GM12873 (cell line): ENCODE measurements at regions not wholly inside any gene's neighbourhood (a gene's known extent, or its start where the extent isn't known, plus 50 kb on each side); places are given as distances from the start of the nearest gene placed in this dataset.

Source experiments
- TF ChIP-seq, protein P1 (sequence below): IDR thresholded peaks from 2 replicates; pipeline ENCODE4 v1.5.1; 2012; ENCODE audit warnings: low read depth, mild to moderate bottlenecking, moderate library complexity, low read length, control low read depth; ENCODE audit not compliant: insufficient read depth; ENCODE audit errors: missing control alignments

DNA sequence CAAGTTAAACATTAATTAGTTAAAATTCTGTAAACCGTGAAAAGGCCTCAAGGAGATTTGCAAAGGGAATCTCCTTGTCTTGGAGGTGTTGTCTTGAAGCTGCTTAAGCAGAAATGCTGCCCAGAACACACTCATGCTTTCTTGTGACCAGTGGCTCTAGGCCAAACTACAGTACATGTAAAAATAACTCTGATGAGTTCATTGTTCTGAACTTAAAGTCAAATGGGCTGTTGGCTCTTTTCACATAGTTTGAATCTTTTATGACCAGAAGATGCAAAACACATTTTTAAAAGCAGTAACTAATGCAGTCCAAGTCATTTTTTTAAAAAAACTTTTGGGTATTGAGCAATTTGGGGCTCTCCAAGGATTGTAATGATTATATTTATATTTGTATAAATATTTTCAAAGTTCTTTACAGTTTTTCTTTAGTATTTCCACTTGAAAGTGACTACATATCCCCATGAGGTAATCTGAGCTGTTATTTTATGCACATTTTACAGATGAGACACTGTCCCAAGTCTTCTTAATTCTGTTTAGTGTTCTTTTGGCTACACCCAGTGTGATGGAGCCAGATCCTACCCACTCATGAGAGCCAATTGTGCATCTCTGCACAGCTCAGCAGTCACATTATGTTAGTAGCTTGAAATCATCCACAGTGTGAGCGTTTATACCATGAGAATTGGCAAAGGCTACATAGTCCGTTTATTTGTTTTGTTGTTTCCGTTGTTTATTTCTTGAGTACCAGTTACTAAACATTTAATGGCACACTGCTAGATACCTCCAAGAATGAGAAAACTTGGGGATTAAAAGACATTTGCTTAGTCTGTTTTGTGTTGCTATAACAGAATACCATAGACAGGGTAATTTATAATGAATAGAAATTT, 112.8 kb upstream of the ATXN3L start:
- TF ChIP-seq, protein P1, sequence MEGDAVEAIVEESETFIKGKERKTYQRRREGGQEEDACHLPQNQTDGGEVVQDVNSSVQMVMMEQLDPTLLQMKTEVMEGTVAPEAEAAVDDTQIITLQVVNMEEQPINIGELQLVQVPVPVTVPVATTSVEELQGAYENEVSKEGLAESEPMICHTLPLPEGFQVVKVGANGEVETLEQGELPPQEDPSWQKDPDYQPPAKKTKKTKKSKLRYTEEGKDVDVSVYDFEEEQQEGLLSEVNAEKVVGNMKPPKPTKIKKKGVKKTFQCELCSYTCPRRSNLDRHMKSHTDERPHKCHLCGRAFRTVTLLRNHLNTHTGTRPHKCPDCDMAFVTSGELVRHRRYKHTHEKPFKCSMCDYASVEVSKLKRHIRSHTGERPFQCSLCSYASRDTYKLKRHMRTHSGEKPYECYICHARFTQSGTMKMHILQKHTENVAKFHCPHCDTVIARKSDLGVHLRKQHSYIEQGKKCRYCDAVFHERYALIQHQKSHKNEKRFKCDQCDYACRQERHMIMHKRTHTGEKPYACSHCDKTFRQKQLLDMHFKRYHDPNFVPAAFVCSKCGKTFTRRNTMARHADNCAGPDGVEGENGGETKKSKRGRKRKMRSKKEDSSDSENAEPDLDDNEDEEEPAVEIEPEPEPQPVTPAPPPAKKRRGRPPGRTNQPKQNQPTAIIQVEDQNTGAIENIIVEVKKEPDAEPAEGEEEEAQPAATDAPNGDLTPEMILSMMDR: no peak

DNA sequence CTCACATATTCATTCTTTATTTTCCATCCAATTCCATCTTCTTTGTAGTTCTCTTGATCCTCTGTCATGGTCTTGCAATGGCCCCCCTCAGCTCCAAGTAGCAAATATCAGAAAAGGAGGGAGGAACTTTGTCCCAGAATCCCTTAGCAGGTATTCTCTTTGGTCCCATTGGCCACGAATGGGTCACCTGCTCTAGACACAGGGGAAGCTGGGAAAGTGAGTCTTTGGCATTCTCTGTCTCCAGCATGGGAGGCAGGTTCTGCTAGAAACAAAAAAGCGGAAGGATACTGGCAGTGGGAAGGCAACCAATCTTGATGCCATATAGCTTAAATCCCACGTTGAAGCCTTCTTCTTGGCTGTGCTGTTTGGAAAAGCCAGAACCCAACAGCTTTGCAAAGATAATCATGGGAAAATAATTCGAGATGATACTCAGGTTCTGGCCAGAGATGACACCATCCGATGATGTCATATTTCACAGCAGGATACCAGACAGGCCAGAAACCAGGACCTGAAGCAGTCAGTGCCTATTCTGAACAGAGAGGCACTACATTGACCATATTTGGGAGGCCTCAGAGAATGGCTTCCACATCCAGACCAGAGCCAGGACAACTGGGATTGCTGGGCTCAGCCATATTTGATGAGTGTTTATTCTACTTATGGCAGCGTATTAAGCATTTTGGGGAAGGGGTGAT, 110.4 kb upstream of the ATXN3L start:
- TF ChIP-seq, protein P1: no peak

DNA sequence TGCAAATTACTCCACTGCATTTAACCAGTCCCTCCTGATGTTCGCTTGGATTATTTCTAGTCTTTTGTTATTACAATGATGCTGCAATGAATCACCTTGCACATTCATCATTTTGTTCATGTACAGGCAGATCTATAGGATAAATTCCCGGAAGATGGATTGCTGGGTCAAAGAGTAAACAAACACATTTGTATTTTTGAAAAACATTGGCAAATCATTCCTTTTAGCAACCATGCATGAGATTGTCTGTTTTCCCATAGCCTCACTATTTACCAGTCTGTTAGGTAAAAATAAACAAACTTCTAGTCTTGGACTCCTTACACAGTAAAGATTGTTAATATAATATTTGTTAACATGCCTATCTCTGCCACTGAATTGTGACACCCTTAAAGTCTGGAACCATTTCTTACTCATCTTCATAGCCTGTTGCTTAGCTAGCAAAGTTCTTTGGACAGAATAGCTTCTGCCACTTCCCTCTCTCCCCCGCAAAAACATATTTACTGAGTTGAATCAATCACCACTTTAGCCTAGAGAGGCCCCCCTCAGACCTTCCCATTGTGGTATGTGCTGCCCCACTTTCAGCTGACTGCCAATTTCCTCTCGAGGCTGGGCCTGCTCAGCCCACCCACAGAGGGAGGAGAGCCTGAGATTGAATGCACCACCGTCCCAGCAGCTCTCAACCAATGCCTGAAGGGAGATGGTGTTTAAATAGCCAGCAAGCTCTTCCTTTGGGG, 108.4 kb upstream of the ATXN3L start:
- TF ChIP-seq, protein P1: no peak

DNA sequence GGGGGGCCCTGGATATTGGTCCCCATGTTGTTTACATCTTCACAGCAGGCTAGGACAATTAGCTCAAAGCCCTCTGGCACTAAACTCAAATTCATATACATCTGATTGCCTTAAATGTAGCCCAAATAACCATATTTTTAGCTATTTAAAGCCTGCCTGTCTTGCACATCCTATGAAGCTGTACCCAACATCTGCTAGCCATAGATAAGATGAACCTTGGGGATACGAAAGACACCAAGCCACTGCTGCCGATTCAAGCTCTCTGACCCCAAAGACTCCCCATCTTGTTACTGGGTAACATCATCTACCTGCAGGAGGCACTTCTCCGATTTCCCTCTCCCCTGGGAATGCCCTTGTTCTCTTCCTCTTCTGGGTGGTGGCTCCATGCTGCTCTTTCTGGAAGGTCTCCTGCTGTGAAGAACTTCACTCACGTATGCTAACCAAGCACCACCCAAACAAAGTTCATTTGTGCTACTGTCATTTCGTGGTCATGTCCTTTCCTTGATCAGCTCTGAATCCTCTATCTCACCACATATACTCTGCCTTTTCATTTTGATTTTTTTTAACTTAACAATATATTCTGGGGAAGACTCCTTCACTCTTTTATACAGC, 107.7 kb upstream of the ATXN3L start:
- TF ChIP-seq, protein P1: no peak

DNA sequence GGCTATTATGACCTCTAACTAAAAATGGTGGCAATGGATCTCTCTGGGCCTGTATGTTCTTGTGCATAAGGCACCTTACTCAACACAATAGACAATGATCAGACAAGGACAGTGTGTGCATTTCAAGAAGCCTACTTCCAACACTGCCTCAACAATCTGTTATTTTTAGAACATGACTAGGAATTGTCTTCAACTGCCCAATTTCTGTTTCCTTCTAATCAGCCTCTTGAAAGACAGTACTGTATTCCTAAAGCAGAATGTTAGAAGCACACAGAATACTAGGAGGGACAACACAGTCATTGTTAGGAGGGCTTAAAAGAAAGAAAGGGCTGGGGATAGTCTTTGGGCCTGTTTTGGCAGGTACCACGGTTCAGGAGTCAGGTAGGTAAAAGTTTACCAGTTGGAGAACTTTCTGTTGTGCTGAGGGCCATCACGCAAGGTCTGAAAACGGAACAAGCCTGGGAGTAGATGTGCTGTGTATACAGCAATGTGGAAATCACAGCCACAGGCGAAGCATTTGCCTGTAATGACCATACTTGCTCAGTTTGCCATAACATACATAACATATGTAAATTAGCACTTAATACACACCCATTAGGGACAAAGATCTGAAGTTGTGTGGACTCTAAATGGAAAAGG, 100.8 kb upstream of the ATXN3L start:
- TF ChIP-seq, protein P1: no peak

DNA sequence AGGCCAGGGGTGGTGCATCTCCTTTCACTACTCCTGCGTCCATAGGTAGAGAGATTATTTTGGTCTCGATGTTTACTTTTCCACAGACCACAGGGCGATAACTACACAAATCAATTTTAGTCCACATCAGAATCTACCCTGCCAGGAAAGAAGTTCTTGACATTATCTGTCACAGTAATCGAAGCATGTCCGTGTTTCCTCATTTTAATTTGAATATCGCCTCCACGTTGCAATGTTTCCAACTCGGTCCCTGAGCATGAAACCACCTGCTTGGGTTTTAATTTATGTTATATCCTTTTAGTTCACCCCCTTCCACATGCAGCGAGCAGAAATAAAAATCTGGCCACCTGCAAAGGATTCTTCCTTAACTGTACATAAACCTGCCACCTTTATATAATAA, 100.1 kb upstream of the ATXN3L start:
- TF ChIP-seq, protein P1: no peak

DNA sequence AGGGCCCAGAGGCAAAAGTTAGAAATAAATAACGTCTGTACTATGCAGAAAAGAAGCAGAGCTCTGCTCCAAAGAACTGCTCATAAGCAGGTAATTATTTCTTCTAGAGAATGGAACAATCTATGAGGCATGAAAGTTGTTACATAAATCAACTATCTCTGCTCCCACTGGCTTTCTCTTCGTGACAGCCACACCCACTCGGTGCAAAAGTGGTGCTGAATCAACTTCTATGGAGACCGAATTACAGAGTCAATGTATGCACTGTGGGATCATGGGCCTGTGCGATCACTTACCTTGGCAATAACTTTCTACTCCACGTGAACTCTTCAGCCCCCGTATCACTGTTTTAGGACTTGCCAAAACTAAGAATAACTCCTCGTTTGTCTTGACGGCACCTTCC, 99.4 kb upstream of the ATXN3L start:
- TF ChIP-seq, protein P1: no peak
